Astrocyte (in vitro differentiated cells and primary cell): ENCODE measurements at regions not wholly inside any gene's neighbourhood (a gene's known extent, or its start where the extent isn't known, plus 50 kb on each side); places are given as distances from the start of the nearest gene placed in this dataset.

ENCODE experiments used
- DNase-seq: peaks from one replicate; pipeline ENCODE4 v3.0.0-alpha.2; 2010; ENCODE audit warnings: low read depth
- FAIRE-seq: peaks from 2 replicates; lab custom pipeline; 2011; peaks lifted over from hg19 to GRCh38; lab: Jason Lieb, UNC
- H2AFZ ChIP-seq: 2 replicates; pipeline ENCODE4 v1.6.0; 2012; ENCODE audit warnings: low read depth, low read length, inconsistent platforms
- H3K27ac ChIP-seq: 2 replicates; pipeline ENCODE4 v1.5.1; 2011; ENCODE audit warnings: low read depth, low read length, inconsistent platforms
- H3K27me3 ChIP-seq: 2 replicates; pipeline ENCODE4 v1.6.0; 2011; ENCODE audit warnings: low read length, inconsistent platforms; ENCODE audit not compliant: insufficient read depth
- H3K36me3 ChIP-seq: 2 replicates; pipeline ENCODE4 v1.5.1; 2011; ENCODE audit warnings: low read length, inconsistent platforms; ENCODE audit not compliant: insufficient read depth
- H3K4me1 ChIP-seq: 2 replicates; pipeline ENCODE4 v1.5.1; 2011; ENCODE audit warnings: low read length, inconsistent platforms; ENCODE audit not compliant: insufficient read depth
- H3K4me2 ChIP-seq: 2 replicates; pipeline ENCODE4 v1.6.0; 2012; ENCODE audit warnings: low read length, inconsistent platforms
- H3K4me3 ChIP-seq: 2 replicates; pipeline ENCODE4 v1.5.1; 2011; ENCODE audit warnings: low read depth, mild to moderate bottlenecking, low read length, inconsistent platforms; ENCODE audit not compliant: insufficient read depth
- H3K79me2 ChIP-seq: 2 replicates; pipeline ENCODE4 v1.6.0; 2012; ENCODE audit warnings: mild to moderate bottlenecking, low read length, inconsistent platforms; ENCODE audit not compliant: insufficient read depth
- H3K9ac ChIP-seq: 2 replicates; pipeline ENCODE4 v1.6.0; 2012; ENCODE audit warnings: mild to moderate bottlenecking, low read length, inconsistent platforms
- H3K9me3 ChIP-seq: 2 replicates; pipeline ENCODE4 v1.5.1; 2012; ENCODE audit warnings: low read depth, mild to moderate bottlenecking, low read length, inconsistent platforms; ENCODE audit not compliant: insufficient read depth
- H4K20me1 ChIP-seq: 2 replicates; pipeline ENCODE4 v1.6.0; 2012; ENCODE audit warnings: low read length, inconsistent platforms; ENCODE audit not compliant: insufficient read depth
- H3K27ac Mint-ChIP-seq: one replicate; pipeline ENCODE4 v1.8.0; 2021; ENCODE audit warnings: mild to moderate bottlenecking, mixed read lengths; ENCODE audit not compliant: unreplicated experiment
- H3K27me3 Mint-ChIP-seq: one replicate; pipeline ENCODE4 v1.8.0; 2021; ENCODE audit warnings: low read depth, mixed read lengths; ENCODE audit not compliant: unreplicated experiment
- H3K36me3 Mint-ChIP-seq: one replicate; pipeline ENCODE4 v1.8.0; 2021; ENCODE audit warnings: low read depth, mixed read lengths; ENCODE audit not compliant: unreplicated experiment
- H3K4me1 Mint-ChIP-seq: one replicate; pipeline ENCODE4 v1.8.0; 2021; ENCODE audit warnings: low read depth, mixed read lengths; ENCODE audit not compliant: unreplicated experiment
- H3K4me3 Mint-ChIP-seq: one replicate; pipeline ENCODE4 v1.8.0; 2021; ENCODE audit warnings: mild to moderate bottlenecking, moderate library complexity, mixed read lengths; ENCODE audit not compliant: unreplicated experiment
- H3K9me3 Mint-ChIP-seq: one replicate; pipeline ENCODE4 v1.8.0; 2021; ENCODE audit warnings: mild to moderate bottlenecking, mixed read lengths; ENCODE audit not compliant: unreplicated experiment
- CTCF ChIP-seq: IDR thresholded peaks from 2 replicates; pipeline ENCODE4 v1.5.1; 2011; ENCODE audit warnings: low read depth, mild to moderate bottlenecking, inconsistent platforms, low read length, moderate library complexity; ENCODE audit not compliant: insufficient read depth
- EZH2 ChIP-seq: IDR thresholded peaks from 2 replicates; pipeline ENCODE4 v1.6.1; 2012; ENCODE audit warnings: mild to moderate bottlenecking, low read length, inconsistent platforms; ENCODE audit not compliant: insufficient read depth

DNA sequence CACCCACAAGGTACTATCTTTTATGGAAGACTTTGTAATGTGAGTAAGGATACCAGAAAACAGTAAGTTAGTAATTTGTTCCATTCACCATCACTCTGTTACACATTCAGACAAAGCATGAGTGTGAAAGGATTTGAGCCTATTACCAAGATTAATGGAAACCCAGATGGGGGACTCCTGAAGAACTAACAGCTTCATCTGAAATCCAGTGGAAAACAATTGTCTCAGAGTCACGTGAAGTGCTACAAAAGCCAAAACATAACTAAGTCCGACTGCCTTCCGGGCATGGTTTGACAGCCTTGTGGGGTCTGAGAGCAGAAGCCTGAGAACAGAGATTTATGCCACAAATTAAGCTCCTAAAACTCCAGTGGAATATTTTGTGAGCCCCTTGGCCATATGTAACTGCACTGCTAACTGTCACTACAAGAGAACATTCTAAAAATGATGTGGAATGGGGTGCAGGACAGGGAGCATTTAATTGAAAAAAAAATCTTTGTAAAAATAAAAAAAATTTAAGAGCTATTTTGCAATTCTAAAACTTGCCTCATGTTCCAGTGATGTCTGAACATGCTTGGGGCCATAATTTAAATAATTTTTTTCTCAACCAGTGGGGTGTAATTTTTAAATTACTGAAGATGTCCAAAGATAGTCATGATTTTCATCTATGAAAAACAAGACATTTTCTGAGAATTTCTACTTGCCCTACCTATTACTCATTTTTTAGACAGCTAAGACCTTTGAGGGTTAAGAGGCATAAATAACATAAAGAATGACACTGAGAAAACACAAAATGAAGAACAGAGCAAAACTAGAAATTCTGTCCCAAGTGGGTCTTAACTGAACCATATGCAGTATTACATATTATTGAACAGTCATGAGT lies 555.0 kb downstream of the INHBA start:
- H3K27me3 Mint-ChIP-seq: peaks cover 4% of the 10 kb centered on the region
- no peak overlapping the region for H3K4me3 Mint-ChIP-seq
- Histone ChIP-seq H3K4me2 (peak overlapping the region; percentile 61), H3K4me1 (peaks cover 9% of the 10 kb centered on the region), H4K20me1 (no peaks in the 10 kb centered on the region), H3K9ac (peak overlapping the region; percentile 58), H3K27me3 (no peaks in the 10 kb centered on the region), H3K79me2 (no peaks in the 10 kb centered on the region), H2AFZ (no peak overlapping the region), H3K4me3 (no peak overlapping the region), H3K36me3 (no peaks in the 10 kb centered on the region), H3K9me3 (no peaks in the 10 kb centered on the region), H3K27ac (peak overlapping the region; percentile 73)
- no peaks in the 10 kb centered on the region for H3K36me3 Mint-ChIP-seq
- FAIRE-seq (peak; percentile 13), DNase-seq (peak; percentile 55)
- H3K4me1 Mint-ChIP-seq: peaks cover 7% of the 10 kb centered on the region
- TF ChIP-seq EZH2 (no peak), CTCF (no peak)
- no peak overlapping the region for H3K27ac Mint-ChIP-seq
- no peaks in the 10 kb centered on the region for H3K9me3 Mint-ChIP-seq

DNA sequence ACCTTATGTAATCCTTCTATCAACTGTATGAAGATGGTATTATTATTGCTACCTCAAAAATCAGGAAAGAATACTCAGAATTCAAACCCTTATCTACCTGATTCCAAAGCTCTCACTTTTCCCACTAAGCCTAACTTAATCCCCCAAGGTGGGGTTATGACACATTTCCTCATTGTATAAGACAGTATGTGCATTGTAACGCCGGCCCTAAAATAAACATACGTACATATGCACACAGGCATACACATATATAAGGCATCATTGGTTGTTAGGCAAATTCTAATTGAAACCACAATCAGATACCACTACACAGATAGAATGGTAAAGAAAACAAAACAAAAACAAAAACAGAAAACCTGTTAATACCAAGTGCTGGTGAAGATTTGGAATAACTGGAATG lies 556.5 kb downstream of the INHBA start:
- Histone ChIP-seq H3K4me2 (no peak overlapping the region), H2AFZ (no peak overlapping the region), H3K79me2 (no peaks in the 10 kb centered on the region), H3K4me1 (peaks cover 9% of the 10 kb centered on the region), H3K27ac (no peak overlapping the region), H3K9ac (no peak overlapping the region), H3K36me3 (no peaks in the 10 kb centered on the region), H3K27me3 (no peaks in the 10 kb centered on the region), H4K20me1 (no peaks in the 10 kb centered on the region), H3K9me3 (no peaks in the 10 kb centered on the region), H3K4me3 (no peak overlapping the region)
- Mint-ChIP-seq H3K4me3 (no peak overlapping the region), H3K36me3 (no peaks in the 10 kb centered on the region), H3K4me1 (peaks cover 7% of the 10 kb centered on the region), H3K27me3 (no peaks in the 10 kb centered on the region), H3K27ac (no peak overlapping the region), H3K9me3 (no peaks in the 10 kb centered on the region)
- no peak for TF ChIP-seq CTCF
- no peak for TF ChIP-seq EZH2
- FAIRE-seq: no peak
- no peak for DNase-seq

GRCh38 chr7:41145656-41146055 lies 557.2 kb downstream of the INHBA start:
- Histone ChIP-seq H3K9ac (no peak overlapping the region), H4K20me1 (no peaks in the 10 kb centered on the region), H3K27ac (no peak overlapping the region), H3K9me3 (no peaks in the 10 kb centered on the region), H3K4me3 (no peak overlapping the region), H3K36me3 (no peaks in the 10 kb centered on the region), H3K79me2 (no peaks in the 10 kb centered on the region), H3K4me1 (peaks cover 9% of the 10 kb centered on the region), H3K4me2 (no peak overlapping the region), H2AFZ (no peak overlapping the region), H3K27me3 (no peaks in the 10 kb centered on the region)
- TF ChIP-seq CTCF: no peak
- no peak for TF ChIP-seq EZH2
- H3K27ac Mint-ChIP-seq: no peak overlapping the region
- no peak for FAIRE-seq
- peaks cover 7% of the 10 kb centered on the region for H3K4me1 Mint-ChIP-seq
- H3K4me3 Mint-ChIP-seq: no peak overlapping the region
- H3K36me3 Mint-ChIP-seq: no peaks in the 10 kb centered on the region
- H3K9me3 Mint-ChIP-seq: no peaks in the 10 kb centered on the region
- no peak for DNase-seq
- no peaks in the 10 kb centered on the region for H3K27me3 Mint-ChIP-seq
